DOHH2 (cell line): ENCODE measurements at regions not wholly inside any gene's neighbourhood (a gene's known extent, or its start where the extent isn't known, plus 50 kb on each side); places are given as distances from the start of the nearest gene placed in this dataset.

Experiments
- H3F3A ChIP-seq: fragments of 200-600 bp; sonication (generic), shearing (Covaris generic); 2 replicates; pipeline ENCODE4 v1.6.0; 2016; ENCODE audit warnings: antibody characterized with exemption, mild to moderate bottlenecking; ENCODE audit not compliant: control insufficient read depth, insufficient read depth
- H3K27ac ChIP-seq: fragments of 200-600 bp; sonication (generic); 2 replicates; pipeline ENCODE4 v1.5.1; 2014; ENCODE audit warnings: low read depth, mild to moderate bottlenecking, low read length, moderate library complexity
- H3K27me3 ChIP-seq: fragments of 200-600 bp; sonication (generic); 2 replicates; pipeline ENCODE4 v1.6.1; 2014; ENCODE audit warnings: mild to moderate bottlenecking, low read length, mixed read lengths; ENCODE audit not compliant: control insufficient read depth
- H3K36me3 ChIP-seq: fragments of 200-600 bp; sonication (generic); 2 replicates; pipeline ENCODE4 v1.6.1; 2014; ENCODE audit warnings: mild to moderate bottlenecking, low read length, moderate library complexity, mixed read lengths; ENCODE audit not compliant: control insufficient read depth
- H3K4me1 ChIP-seq: fragments of 200-600 bp; sonication (generic); 2 replicates; pipeline ENCODE4 v1.6.1; 2014; ENCODE audit warnings: mild to moderate bottlenecking, low read length, mixed read lengths; ENCODE audit not compliant: control insufficient read depth
- H3K4me2 ChIP-seq: fragments of 200-600 bp; sonication (generic); 2 replicates; pipeline ENCODE4 v1.6.0; 2014; ENCODE audit warnings: mild to moderate bottlenecking, low read length, moderate library complexity
- H3K4me3 ChIP-seq: fragments of 200-600 bp; sonication (generic); 2 replicates; pipeline ENCODE4 v1.5.1; 2014; ENCODE audit warnings: mild to moderate bottlenecking, low read length, mixed read lengths
- H3K79me2 ChIP-seq: fragments of 200-600 bp; sonication (generic); 2 replicates; pipeline ENCODE4 v1.6.1; 2014; ENCODE audit warnings: mild to moderate bottlenecking, low read length, mixed read lengths; ENCODE audit not compliant: control insufficient read depth
- H3K9me2 ChIP-seq: fragments of 200-600 bp; sonication (generic); replicated peaks from 2 replicates; pipeline ENCODE4 v1.6.1; 2014; ENCODE audit warnings: mild to moderate bottlenecking, low read length, mixed read lengths; ENCODE audit not compliant: control insufficient read depth
- H3K9me3 ChIP-seq: fragments of 200-600 bp; sonication (generic); 2 replicates; pipeline ENCODE4 v1.6.1; 2014; ENCODE audit warnings: antibody characterized with exemption, low read length, mixed read lengths; ENCODE audit not compliant: control insufficient read depth, insufficient read depth
- H4K20me1 ChIP-seq: fragments of 200-600 bp; sonication (generic); 2 replicates; pipeline ENCODE4 v1.6.0; 2014; ENCODE audit warnings: low read depth, mild to moderate bottlenecking, antibody characterized with exemption, low read length, moderate library complexity; ENCODE audit not compliant: control insufficient read depth, insufficient read depth
- CTCF ChIP-seq: fragments of 200-600 bp; sonication (generic); IDR thresholded peaks from one replicate; pipeline ENCODE4 v1.5.1; 2014; ENCODE audit warnings: antibody characterized with exemption, mild to moderate bottlenecking, low read depth, low read length; ENCODE audit not compliant: poor library complexity, severe bottlenecking
- EZH2phosphoT487 ChIP-seq: fragments of 200-600 bp; sonication (generic); IDR thresholded peaks from 2 replicates; pipeline ENCODE4 v1.6.1; 2017; ENCODE audit warnings: borderline replicate concordance, mild to moderate bottlenecking, antibody characterized with exemption, low read length, moderate library complexity, mixed read lengths

DNA sequence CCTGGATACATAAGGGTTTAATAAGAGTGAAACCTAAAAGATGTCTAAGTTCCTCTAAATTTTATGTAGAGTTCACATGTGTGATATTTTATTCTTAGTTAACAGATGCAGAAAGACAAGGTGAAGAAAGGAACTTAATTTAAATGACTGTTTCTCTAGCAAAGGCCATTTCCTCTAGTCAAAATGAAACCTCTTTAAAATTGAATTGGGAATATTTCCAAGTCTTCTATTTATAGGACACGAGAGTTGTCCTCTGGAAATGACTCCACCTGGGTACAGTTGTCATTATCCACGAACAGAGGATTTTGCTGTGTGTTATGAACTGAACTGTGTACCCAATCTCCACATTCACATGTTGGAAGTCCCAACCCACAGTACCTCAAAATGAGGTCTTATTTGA, 64.5 kb upstream of the KCNK1 start:
- no peaks in the 10 kb centered on the region for H4K20me1 ChIP-seq
- no peaks in the 10 kb centered on the region for H3K4me1 ChIP-seq
- no peaks in the 10 kb centered on the region for H3F3A ChIP-seq
- no peaks in the 10 kb centered on the region for H3K36me3 ChIP-seq
- no peak for TF ChIP-seq CTCF
- TF ChIP-seq EZH2phosphoT487: no peak
- no peaks in the 10 kb centered on the region for H3K79me2 ChIP-seq
- no peak overlapping the region for H3K4me3 ChIP-seq
- H3K4me2 ChIP-seq: no peak overlapping the region
- no peaks in the 10 kb centered on the region for H3K27me3 ChIP-seq
- no peaks in the 10 kb centered on the region for H3K9me2 ChIP-seq
- no peaks in the 10 kb centered on the region for H3K9me3 ChIP-seq
- H3K27ac ChIP-seq: no peak overlapping the region

DNA sequence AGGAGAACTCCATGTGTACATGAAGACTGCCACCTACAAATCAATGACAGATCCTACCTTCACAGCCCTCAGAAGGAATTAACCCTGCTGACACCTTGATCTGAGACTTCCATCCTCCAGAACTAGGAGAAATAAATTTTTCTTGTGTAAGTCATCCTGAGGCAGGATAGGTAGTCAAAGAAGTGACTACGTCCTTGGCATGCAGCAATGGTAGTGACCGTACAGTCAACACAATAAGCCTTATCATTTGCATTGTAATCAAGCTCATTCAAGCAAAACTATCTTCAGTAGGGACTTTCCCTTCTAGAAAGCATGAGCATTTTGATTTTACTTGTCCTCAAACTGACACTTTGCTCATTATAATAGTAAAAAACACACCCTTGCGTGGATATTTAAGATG, 64.0 kb upstream of the KCNK1 start:
- H3K9me2 ChIP-seq: no peaks in the 10 kb centered on the region

DNA sequence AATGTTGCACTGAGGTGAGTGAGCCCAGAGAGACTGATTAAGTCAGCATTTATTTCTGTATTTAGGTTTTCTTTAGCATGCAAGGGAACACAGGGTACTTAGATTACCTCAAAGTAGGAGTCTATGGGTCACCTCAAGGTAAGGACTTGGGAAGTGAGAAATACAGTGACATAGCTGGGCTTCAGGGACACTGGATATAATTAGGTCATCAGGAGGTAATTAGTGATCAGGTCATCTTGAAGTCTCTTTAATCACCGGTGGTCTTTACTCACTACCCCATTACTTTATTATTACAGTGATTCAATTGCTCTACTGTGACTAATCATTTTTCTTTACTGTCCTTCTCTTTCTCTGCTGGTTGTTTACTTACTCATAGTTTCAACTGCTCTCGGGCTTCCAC, 59.9 kb upstream of the KCNK1 start:
- H3K27me3 ChIP-seq: no peaks in the 10 kb centered on the region
- no peak overlapping the region for H3K27ac ChIP-seq
- H3K9me3 ChIP-seq: no peaks in the 10 kb centered on the region
- TF ChIP-seq CTCF: no peak
- no peaks in the 10 kb centered on the region for H3K79me2 ChIP-seq
- H3K9me2 ChIP-seq: no peaks in the 10 kb centered on the region
- no peak overlapping the region for H3K4me2 ChIP-seq
- H3F3A ChIP-seq: no peaks in the 10 kb centered on the region
- no peaks in the 10 kb centered on the region for H4K20me1 ChIP-seq
- H3K4me1 ChIP-seq: no peaks in the 10 kb centered on the region
- no peak overlapping the region for H3K4me3 ChIP-seq
- H3K36me3 ChIP-seq: no peaks in the 10 kb centered on the region

More for the DNA sequence above, 64.0 kb upstream of the KCNK1 start:
- Histone ChIP-seq H4K20me1 (no peaks in the 10 kb centered on the region), H3K36me3 (no peaks in the 10 kb centered on the region), H3K4me2 (no peak overlapping the region), H3F3A (no peaks in the 10 kb centered on the region), H3K27me3 (no peaks in the 10 kb centered on the region), H3K9me3 (no peaks in the 10 kb centered on the region), H3K4me1 (no peaks in the 10 kb centered on the region), H3K4me3 (no peak overlapping the region), H3K27ac (no peak overlapping the region), H3K79me2 (no peaks in the 10 kb centered on the region)
- TF ChIP-seq EZH2phosphoT487: no peak
- TF ChIP-seq CTCF: no peak
